CD4-positive, alpha-beta T cell (primary cell): ENCODE measurements at regions not wholly inside any gene's neighbourhood (a gene's known extent, or its start where the extent isn't known, plus 50 kb on each side); places are given as distances from the start of the nearest gene placed in this dataset.
A peak's percentile ranks its signal among the peaks of the same experiment; 100 is the strongest.

Experiments
- ATAC-seq: fragments of 200-7000 bp; cut with Tn5 transposase; one replicate; pipeline ENCODE4 v1.10.0; 2022; ENCODE audit warnings: mild to moderate bottlenecking; ENCODE audit not compliant: poor library complexity
- CTCF ChIA-PET: fragments of 350-600 bp; sonication (Branson Sonifier 250); formaldehyde crosslinking; loops from one replicate; lab custom pipeline; 2021; ENCODE audit warnings: antibody characterized with exemption, inconsistent platforms; lab: Charles Lee
- POLR2A ChIA-PET: fragments of 350-600 bp; sonication (Branson Sonifier 250); formaldehyde crosslinking; loops from one replicate; lab custom pipeline; 2021; ENCODE audit warnings: antibody characterized with exemption, inconsistent platforms; lab: Charles Lee
- DNase-seq, 14 experiments: peaks; one replicate each; pipeline ENCODE4 v3.0.0-alpha.2; 2013 to 2020; ENCODE audit warnings: mixed read lengths in 2 of 14
- H3K27ac ChIP-seq, 2 donors: one replicate each; pipeline versions ENCODE4 v1.5.1 to v1.7.0; 2013; ENCODE audit warnings: low read length in 2 of 2, low read depth in 1 of 2, mild to moderate bottlenecking in 1 of 2
- H3K27me3 ChIP-seq, 2 experiments: 1 replicate in 1 of 2; 2 replicates in 1 of 2; pipeline versions ENCODE4 v1.6.1 to v1.7.0; 2013; ENCODE audit warnings: low read length in 2 of 2, control low read depth in 1 of 2, mild to moderate bottlenecking in 1 of 2, moderate library complexity in 1 of 2; ENCODE audit not compliant: insufficient read depth in 2 of 2, control insufficient read depth in 1 of 2
- H3K36me3 ChIP-seq: one replicate; pipeline ENCODE4 v1.6.1; 2013; ENCODE audit warnings: low read length, control low read depth; ENCODE audit not compliant: insufficient read depth
- H3K4me1 ChIP-seq: one replicate; pipeline ENCODE4 v1.6.1; 2013; ENCODE audit warnings: low read length, control low read depth; ENCODE audit not compliant: insufficient read depth
- H3K4me3 ChIP-seq: one replicate; pipeline ENCODE4 v1.5.1; 2013; ENCODE audit warnings: mild to moderate bottlenecking, low read length, moderate library complexity
- H3K9me3 ChIP-seq, 2 experiments: 1 replicate in 1 of 2; 2 replicates in 1 of 2; pipeline versions ENCODE4 v1.6.1 to v1.7.0; 2013; ENCODE audit warnings: low read length in 2 of 2, mild to moderate bottlenecking in 2 of 2, control low read depth in 1 of 2, moderate library complexity in 1 of 2; ENCODE audit not compliant: control insufficient read depth in 1 of 2, insufficient read depth in 1 of 2
- H3K27ac Mint-ChIP-seq: one replicate; pipeline ENCODE4 v1.8.0; 2020; ENCODE audit warnings: mixed read lengths
- H3K27me3 Mint-ChIP-seq: one replicate; pipeline ENCODE4 v1.8.0; 2021; ENCODE audit warnings: mixed read lengths
- H3K36me3 Mint-ChIP-seq: one replicate; pipeline ENCODE4 v1.8.0; 2021; ENCODE audit warnings: low read depth, mixed read lengths
- H3K4me1 Mint-ChIP-seq: one replicate; pipeline ENCODE4 v1.8.0; 2021; ENCODE audit warnings: low read depth, mixed read lengths
- H3K4me3 Mint-ChIP-seq: one replicate; pipeline ENCODE4 v1.8.0; 2020; ENCODE audit warnings: mild to moderate bottlenecking, mixed read lengths
- H3K9me3 Mint-ChIP-seq: one replicate; pipeline ENCODE4 v1.8.0; 2020; ENCODE audit warnings: mixed read lengths
- intact Hi-C, 2 experiments: fragments of 100-400 bp; cut with DNase I in 1 of 2; cut with micrococcal nuclease in 1 of 2; formaldehyde crosslinking; loops; one replicate each; pipeline versions ENCODE4 v1.15.1 to v1.9.0; 2023 to 2025; cut with DNase I, micrococcal nuclease
- TF ChIP-seq, protein P1 (sequence below): fragments of 200-600 bp; IDR thresholded peaks from one replicate; pipeline ENCODE4 v1.8.0; 2022; ENCODE audit warnings: antibody characterized with exemption, mild to moderate bottlenecking

- no peaks in the 10 kb centered on the region for H3K9me3 Mint-ChIP-seq
- DNase-seq (peak in 1 of 14 experiments; percentile 25), ATAC-seq (no peak)
- intact Hi-C loops, result no loop called here
- no peak overlapping the region for H3K27ac ChIP-seq
- H3K9me3 ChIP-seq, result no peaks in the 10 kb centered on the region
- H3K4me3 ChIP-seq, result no peak overlapping the region
- CTCF ChIA-PET, result no interaction called here
- H3K36me3 Mint-ChIP-seq, result no peaks in the 10 kb centered on the region
- H3K4me1 Mint-ChIP-seq, result peaks cover 18% of the 10 kb centered on the region
- H3K4me1 ChIP-seq, result peaks cover 26% of the 10 kb centered on the region
- H3K36me3 ChIP-seq, result no peaks in the 10 kb centered on the region
- no peak overlapping the region for H3K27ac Mint-ChIP-seq
- H3K27me3 ChIP-seq, result no peaks in the 10 kb centered on the region
- no peaks in the 10 kb centered on the region for H3K27me3 Mint-ChIP-seq
- no peak overlapping the region for H3K4me3 Mint-ChIP-seq
- POLR2A ChIA-PET, result no interaction called here
- TF ChIP-seq, protein P1, sequence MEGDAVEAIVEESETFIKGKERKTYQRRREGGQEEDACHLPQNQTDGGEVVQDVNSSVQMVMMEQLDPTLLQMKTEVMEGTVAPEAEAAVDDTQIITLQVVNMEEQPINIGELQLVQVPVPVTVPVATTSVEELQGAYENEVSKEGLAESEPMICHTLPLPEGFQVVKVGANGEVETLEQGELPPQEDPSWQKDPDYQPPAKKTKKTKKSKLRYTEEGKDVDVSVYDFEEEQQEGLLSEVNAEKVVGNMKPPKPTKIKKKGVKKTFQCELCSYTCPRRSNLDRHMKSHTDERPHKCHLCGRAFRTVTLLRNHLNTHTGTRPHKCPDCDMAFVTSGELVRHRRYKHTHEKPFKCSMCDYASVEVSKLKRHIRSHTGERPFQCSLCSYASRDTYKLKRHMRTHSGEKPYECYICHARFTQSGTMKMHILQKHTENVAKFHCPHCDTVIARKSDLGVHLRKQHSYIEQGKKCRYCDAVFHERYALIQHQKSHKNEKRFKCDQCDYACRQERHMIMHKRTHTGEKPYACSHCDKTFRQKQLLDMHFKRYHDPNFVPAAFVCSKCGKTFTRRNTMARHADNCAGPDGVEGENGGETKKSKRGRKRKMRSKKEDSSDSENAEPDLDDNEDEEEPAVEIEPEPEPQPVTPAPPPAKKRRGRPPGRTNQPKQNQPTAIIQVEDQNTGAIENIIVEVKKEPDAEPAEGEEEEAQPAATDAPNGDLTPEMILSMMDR, result no peak
These were observed 265.2 kb downstream of the RPS24 start for GRCh38 chr10:78298835-78299234.

DNA sequence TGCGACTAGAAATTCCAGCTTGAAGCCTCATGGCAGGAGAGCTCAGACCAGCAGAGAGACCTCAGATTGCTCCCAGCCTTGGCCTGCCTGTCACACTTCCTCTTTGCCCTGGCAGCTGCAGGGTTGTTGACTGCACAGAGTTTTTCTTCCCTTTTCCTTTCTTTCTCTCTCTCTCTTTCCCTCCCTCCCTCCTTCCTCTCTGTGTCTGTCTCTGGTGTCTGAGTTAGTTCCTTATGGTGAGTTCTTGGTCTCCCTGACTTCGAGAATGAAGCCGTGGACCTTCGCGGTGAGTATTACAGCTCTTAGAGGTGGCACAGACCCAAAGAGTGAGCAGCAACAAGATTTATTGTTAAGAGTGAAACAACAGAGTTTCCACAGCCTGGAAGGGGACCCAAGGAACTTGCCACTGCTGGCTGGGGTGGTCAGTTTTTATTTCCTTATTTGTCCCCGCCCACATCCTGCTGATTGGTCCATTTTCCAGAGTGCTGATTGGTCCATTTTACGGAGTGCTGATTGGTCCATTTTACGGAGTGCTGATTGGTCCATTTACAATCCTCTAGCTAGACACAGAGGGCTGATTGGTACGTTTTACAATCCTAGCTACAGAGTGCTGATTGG lies 266.3 kb downstream of the RPS24 start:
- TF ChIP-seq, protein P1, result no peak
- Histone ChIP-seq H3K9me3 (no peaks in the 10 kb centered on the region), H3K27me3 (no peaks in the 10 kb centered on the region), H3K36me3 (no peaks in the 10 kb centered on the region), H3K27ac (no peak overlapping the region), H3K4me1 (peaks cover 26% of the 10 kb centered on the region), H3K4me3 (no peak overlapping the region)
- Mint-ChIP-seq H3K9me3 (no peaks in the 10 kb centered on the region), H3K27me3 (no peaks in the 10 kb centered on the region), H3K27ac (no peak overlapping the region), H3K36me3 (no peaks in the 10 kb centered on the region), H3K4me3 (peak overlapping the region; percentile 38), H3K4me1 (peaks cover 18% of the 10 kb centered on the region)
- DNase-seq (peak in 3 of 14 experiments; percentile 16 to 51 (median 41)), ATAC-seq (no peak)
- ChIA-PET CTCF (no interaction called here), POLR2A (no interaction called here)
- intact Hi-C loops, result loop anchor here in 1 of 2 experiments (5.0 to 10.0 kb wide), 6 partner anchors 268 to 1887 kb away; partner anchors contain the start of genes PPIF, RPS24, TMEM254 and ZCCHC24

- no peaks in the 10 kb centered on the region for H3K36me3 ChIP-seq
- H3K36me3 Mint-ChIP-seq, result no peaks in the 10 kb centered on the region
- H3K4me1 Mint-ChIP-seq, result peaks cover 18% of the 10 kb centered on the region
- H3K4me3 ChIP-seq, result no peak overlapping the region
- ATAC-seq (no peak), DNase-seq (peak in 1 of 14 experiments; percentile 22)
- intact Hi-C loops, result loop anchor here in 1 of 2 experiments (5.0 to 10.0 kb wide), 6 partner anchors 268 to 1887 kb away; partner anchors contain the start of genes PPIF, RPS24, TMEM254 and ZCCHC24
- peaks cover 26% of the 10 kb centered on the region for H3K4me1 ChIP-seq
- H3K4me3 Mint-ChIP-seq, result peak overlapping the region; percentile 39
- no peak overlapping the region for H3K27ac ChIP-seq
- TF ChIP-seq, protein P1, result no peak
- H3K27ac Mint-ChIP-seq, result peak overlapping the region; percentile 61
- H3K9me3 ChIP-seq, result no peaks in the 10 kb centered on the region
- no peaks in the 10 kb centered on the region for H3K27me3 ChIP-seq
- no peaks in the 10 kb centered on the region for H3K9me3 Mint-ChIP-seq
- ChIA-PET POLR2A (no interaction called here), CTCF (no interaction called here)
- no peaks in the 10 kb centered on the region for H3K27me3 Mint-ChIP-seq
These were observed 266.9 kb downstream of the RPS24 start for GRCh38 chr10:78300526-78300925.
